Panc1 (cell line): ENCODE measurements at regions not wholly inside any gene's neighbourhood (a gene's known extent, or its start where the extent isn't known, plus 50 kb on each side); places are given as distances from the start of the nearest gene placed in this dataset.

Source experiments
- POLR2AphosphoS5 ChIP-seq: IDR thresholded peaks from 2 replicates; pipeline ENCODE4 v1.6.1; 2012; ENCODE audit warnings: mild to moderate bottlenecking, low read depth, low read length, moderate library complexity
- SIN3A ChIP-seq: IDR thresholded peaks from 2 replicates; pipeline ENCODE4 v1.6.1; 2012; ENCODE audit warnings: low read depth, mild to moderate bottlenecking, low read length, moderate library complexity, borderline replicate concordance; ENCODE audit not compliant: insufficient read depth
- TCF7L2 ChIP-seq: IDR thresholded peaks from 2 replicates; pipeline ENCODE4 v1.6.1; 2011; ENCODE audit warnings: mild to moderate bottlenecking, low read depth, low read length, inconsistent platforms
- TF ChIP-seq, protein P1 (sequence below): fragments of 450-650 bp; IDR thresholded peaks from 2 replicates; pipeline ENCODE4 v1.5.1; 2017; ENCODE audit warnings: mild to moderate bottlenecking
- TF ChIP-seq, protein P2 (sequence below), 2 experiments: IDR thresholded peaks; 2 replicates each; pipeline ENCODE4 v1.6.1; 2011 to 2012; ENCODE audit warnings: low read depth in 2 of 2, control low read depth in 1 of 2, low read length in 1 of 2, mild to moderate bottlenecking in 1 of 2, moderate library complexity in 1 of 2; ENCODE audit not compliant: insufficient read depth in 1 of 2

DNA sequence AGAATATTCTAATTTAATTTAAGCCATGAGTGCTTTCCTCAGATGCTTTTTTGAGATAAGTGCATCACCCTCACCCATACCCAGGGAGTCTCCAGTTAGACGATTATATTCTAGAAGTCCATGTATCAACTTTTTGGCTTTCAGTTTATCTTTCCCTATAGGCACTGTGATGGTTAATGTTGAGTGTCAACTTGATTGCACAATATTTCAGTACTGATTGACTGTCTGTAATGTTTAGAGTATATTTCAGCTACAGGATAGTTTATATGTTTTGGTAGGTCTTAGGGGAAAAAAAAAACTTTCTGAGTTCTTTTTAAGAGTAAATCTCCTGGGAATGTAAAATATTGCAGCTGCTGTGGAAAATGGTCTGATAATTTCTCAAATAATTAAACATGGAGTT lies 535.4 kb downstream of the ADRA2A start:
- TF ChIP-seq, protein P1, sequence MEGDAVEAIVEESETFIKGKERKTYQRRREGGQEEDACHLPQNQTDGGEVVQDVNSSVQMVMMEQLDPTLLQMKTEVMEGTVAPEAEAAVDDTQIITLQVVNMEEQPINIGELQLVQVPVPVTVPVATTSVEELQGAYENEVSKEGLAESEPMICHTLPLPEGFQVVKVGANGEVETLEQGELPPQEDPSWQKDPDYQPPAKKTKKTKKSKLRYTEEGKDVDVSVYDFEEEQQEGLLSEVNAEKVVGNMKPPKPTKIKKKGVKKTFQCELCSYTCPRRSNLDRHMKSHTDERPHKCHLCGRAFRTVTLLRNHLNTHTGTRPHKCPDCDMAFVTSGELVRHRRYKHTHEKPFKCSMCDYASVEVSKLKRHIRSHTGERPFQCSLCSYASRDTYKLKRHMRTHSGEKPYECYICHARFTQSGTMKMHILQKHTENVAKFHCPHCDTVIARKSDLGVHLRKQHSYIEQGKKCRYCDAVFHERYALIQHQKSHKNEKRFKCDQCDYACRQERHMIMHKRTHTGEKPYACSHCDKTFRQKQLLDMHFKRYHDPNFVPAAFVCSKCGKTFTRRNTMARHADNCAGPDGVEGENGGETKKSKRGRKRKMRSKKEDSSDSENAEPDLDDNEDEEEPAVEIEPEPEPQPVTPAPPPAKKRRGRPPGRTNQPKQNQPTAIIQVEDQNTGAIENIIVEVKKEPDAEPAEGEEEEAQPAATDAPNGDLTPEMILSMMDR, result no peak
- TF ChIP-seq TCF7L2, result no peak
- TF ChIP-seq, protein P2, sequence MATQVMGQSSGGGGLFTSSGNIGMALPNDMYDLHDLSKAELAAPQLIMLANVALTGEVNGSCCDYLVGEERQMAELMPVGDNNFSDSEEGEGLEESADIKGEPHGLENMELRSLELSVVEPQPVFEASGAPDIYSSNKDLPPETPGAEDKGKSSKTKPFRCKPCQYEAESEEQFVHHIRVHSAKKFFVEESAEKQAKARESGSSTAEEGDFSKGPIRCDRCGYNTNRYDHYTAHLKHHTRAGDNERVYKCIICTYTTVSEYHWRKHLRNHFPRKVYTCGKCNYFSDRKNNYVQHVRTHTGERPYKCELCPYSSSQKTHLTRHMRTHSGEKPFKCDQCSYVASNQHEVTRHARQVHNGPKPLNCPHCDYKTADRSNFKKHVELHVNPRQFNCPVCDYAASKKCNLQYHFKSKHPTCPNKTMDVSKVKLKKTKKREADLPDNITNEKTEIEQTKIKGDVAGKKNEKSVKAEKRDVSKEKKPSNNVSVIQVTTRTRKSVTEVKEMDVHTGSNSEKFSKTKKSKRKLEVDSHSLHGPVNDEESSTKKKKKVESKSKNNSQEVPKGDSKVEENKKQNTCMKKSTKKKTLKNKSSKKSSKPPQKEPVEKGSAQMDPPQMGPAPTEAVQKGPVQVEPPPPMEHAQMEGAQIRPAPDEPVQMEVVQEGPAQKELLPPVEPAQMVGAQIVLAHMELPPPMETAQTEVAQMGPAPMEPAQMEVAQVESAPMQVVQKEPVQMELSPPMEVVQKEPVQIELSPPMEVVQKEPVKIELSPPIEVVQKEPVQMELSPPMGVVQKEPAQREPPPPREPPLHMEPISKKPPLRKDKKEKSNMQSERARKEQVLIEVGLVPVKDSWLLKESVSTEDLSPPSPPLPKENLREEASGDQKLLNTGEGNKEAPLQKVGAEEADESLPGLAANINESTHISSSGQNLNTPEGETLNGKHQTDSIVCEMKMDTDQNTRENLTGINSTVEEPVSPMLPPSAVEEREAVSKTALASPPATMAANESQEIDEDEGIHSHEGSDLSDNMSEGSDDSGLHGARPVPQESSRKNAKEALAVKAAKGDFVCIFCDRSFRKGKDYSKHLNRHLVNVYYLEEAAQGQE (IDR thresholded peaks at IDR 0.05; ENCODE audit: insufficient read depth in 1 of 2, low read depth in 2 of 2, low read length in 1 of 2), result no peak
- no peak for TF ChIP-seq SIN3A
- no peak for TF ChIP-seq POLR2AphosphoS5
